SK-N-MC (cell line): ENCODE measurements at regions not wholly inside any gene's neighbourhood (a gene's known extent, or its start where the extent isn't known, plus 50 kb on each side); places are given as distances from the start of the nearest gene placed in this dataset.

Experiments
- DNase-seq: peaks from one replicate; pipeline ENCODE4 v3.0.0-alpha.2; 2011; ENCODE audit warnings: low read depth, low spot score
- H3K27ac ChIP-seq: fragments of 200-600 bp; sonication (generic); 2 replicates; pipeline ENCODE4 v1.5.1; 2016; ENCODE audit warnings: mixed run types
- H3K36me3 ChIP-seq: fragments of 200-600 bp; sonication (generic); 2 replicates; pipeline ENCODE4 v1.6.1; 2017; ENCODE audit warnings: antibody characterized with exemption, low read length, mixed read lengths; ENCODE audit not compliant: insufficient read depth
- H3K4me3 ChIP-seq: fragments of 200-600 bp; sonication (generic); 2 replicates; pipeline ENCODE4 v1.5.1; 2016
- H3K9ac ChIP-seq: fragments of 200-600 bp; sonication (generic); 2 replicates; pipeline ENCODE4 v1.8.0; 2017; ENCODE audit warnings: mixed run types, mixed read lengths; ENCODE audit not compliant: insufficient read length
- H3K9me3 ChIP-seq: fragments of 200-600 bp; sonication (generic); 2 replicates; pipeline ENCODE4 v1.6.1; 2017; ENCODE audit warnings: low read depth, mild to moderate bottlenecking, antibody characterized with exemption, low read length, moderate library complexity, mixed read lengths
- EZH2 ChIP-seq: fragments of 200-600 bp; sonication (generic); IDR thresholded peaks from one replicate; pipeline ENCODE4 v1.6.1; 2017; ENCODE audit warnings: antibody characterized with exemption
- FOXP2 ChIP-seq: optimal IDR thresholded peaks from 2 replicates; pipeline ENCODE3; 2011; ENCODE audit warnings: mild to moderate bottlenecking, moderate library complexity; ENCODE audit not compliant: insufficient read depth; ENCODE audit errors: extremely low read length, control extremely low read depth
- POLR2AphosphoS5 ChIP-seq: IDR thresholded peaks from 2 replicates; pipeline ENCODE4 v1.6.1; 2012; ENCODE audit warnings: mild to moderate bottlenecking, low read depth, low read length, borderline replicate concordance

- H3K9ac ChIP-seq: no peak overlapping the region
- no peak overlapping the region for H3K4me3 ChIP-seq
- no peaks in the 10 kb centered on the region for H3K36me3 ChIP-seq
- TF ChIP-seq POLR2AphosphoS5 (no peak), EZH2 (no peak), FOXP2 (no peak)
- H3K9me3 ChIP-seq: no peaks in the 10 kb centered on the region
- H3K27ac ChIP-seq: no peak overlapping the region
- no peak for DNase-seq
Observed at GRCh38 chr7:86978808-86979506, 80.5 kb downstream of the ELAPOR2 start.

- no peaks in the 10 kb centered on the region for H3K36me3 ChIP-seq
Observed at GRCh38 chr7:86976958-86977357, 82.5 kb downstream of the ELAPOR2 start.

GRCh38 chr7:86975914-86976313, 83.5 kb downstream of the ELAPOR2 start:
- Histone ChIP-seq H3K36me3 (no peaks in the 10 kb centered on the region), H3K9me3 (no peaks in the 10 kb centered on the region), H3K4me3 (no peak overlapping the region), H3K9ac (no peak overlapping the region), H3K27ac (no peak overlapping the region)
- no peak for DNase-seq
- TF ChIP-seq POLR2AphosphoS5 (no peak), EZH2 (no peak), FOXP2 (no peak)

More at GRCh38 chr7:86976958-86977357, 82.5 kb downstream of the ELAPOR2 start:
- no peak overlapping the region for H3K27ac ChIP-seq
- no peak overlapping the region for H3K9ac ChIP-seq
- H3K9me3 ChIP-seq: no peaks in the 10 kb centered on the region
- DNase-seq: no peak
- TF ChIP-seq POLR2AphosphoS5 (no peak), FOXP2 (no peak), EZH2 (no peak)
- no peak overlapping the region for H3K4me3 ChIP-seq

- H3K36me3 ChIP-seq: no peaks in the 10 kb centered on the region
- H3K27ac ChIP-seq: no peak overlapping the region
- TF ChIP-seq FOXP2 (no peak), POLR2AphosphoS5 (no peak), EZH2 (no peak)
- no peaks in the 10 kb centered on the region for H3K9me3 ChIP-seq
- H3K4me3 ChIP-seq: no peak overlapping the region
- DNase-seq: no peak
- H3K9ac ChIP-seq: no peak overlapping the region
Observed at GRCh38 chr7:86975449-86975848, 84.0 kb downstream of the ELAPOR2 start.

- H3K9ac ChIP-seq: no peak overlapping the region
- no peak for DNase-seq
- no peak for TF ChIP-seq POLR2AphosphoS5
- TF ChIP-seq FOXP2: no peak
- no peak for TF ChIP-seq EZH2
- no peaks in the 10 kb centered on the region for H3K9me3 ChIP-seq
- no peaks in the 10 kb centered on the region for H3K36me3 ChIP-seq
- no peak overlapping the region for H3K27ac ChIP-seq
- H3K4me3 ChIP-seq: no peak overlapping the region
Observed at GRCh38 chr7:86972072-86972471, 87.4 kb downstream of the ELAPOR2 start.

- no peak for TF ChIP-seq POLR2AphosphoS5
- no peak for DNase-seq
- Histone ChIP-seq H3K27ac (no peak overlapping the region), H3K9ac (no peak overlapping the region), H3K36me3 (no peaks in the 10 kb centered on the region), H3K9me3 (no peaks in the 10 kb centered on the region), H3K4me3 (no peak overlapping the region)
Observed at GRCh38 chr7:86970986-86971385, 88.5 kb downstream of the ELAPOR2 start.

- H3K9me3 ChIP-seq: no peaks in the 10 kb centered on the region
- DNase-seq: no peak
- no peak for TF ChIP-seq FOXP2
- no peak for TF ChIP-seq EZH2
- TF ChIP-seq POLR2AphosphoS5: no peak
- H3K27ac ChIP-seq: no peak overlapping the region
- H3K36me3 ChIP-seq: no peaks in the 10 kb centered on the region
- no peak overlapping the region for H3K9ac ChIP-seq
- no peak overlapping the region for H3K4me3 ChIP-seq
Observed at GRCh38 chr7:86970547-86970946, 88.9 kb downstream of the ELAPOR2 start.

GRCh38 chr7:86969865-86970264, 89.6 kb downstream of the ELAPOR2 start:
- no peak overlapping the region for H3K27ac ChIP-seq
- H3K4me3 ChIP-seq: no peak overlapping the region
- no peak for TF ChIP-seq POLR2AphosphoS5
- TF ChIP-seq FOXP2: no peak
- TF ChIP-seq EZH2: no peak
- no peaks in the 10 kb centered on the region for H3K9me3 ChIP-seq
- no peak for DNase-seq
- H3K36me3 ChIP-seq: no peaks in the 10 kb centered on the region
- no peak overlapping the region for H3K9ac ChIP-seq

- Histone ChIP-seq H3K4me3 (no peak overlapping the region), H3K9me3 (no peaks in the 10 kb centered on the region), H3K9ac (no peak overlapping the region), H3K36me3 (no peaks in the 10 kb centered on the region), H3K27ac (no peak overlapping the region)
- TF ChIP-seq POLR2AphosphoS5 (no peak), FOXP2 (no peak), EZH2 (no peak)
- DNase-seq: no peak
Observed at GRCh38 chr7:86968618-86969017, 90.8 kb downstream of the ELAPOR2 start.
